ENCODE measurements at regions not wholly inside any gene's neighbourhood (a gene's known extent, or its start where the extent isn't known, plus 50 kb on each side); places are given as distances from the start of the nearest gene placed in this dataset.

DNA sequence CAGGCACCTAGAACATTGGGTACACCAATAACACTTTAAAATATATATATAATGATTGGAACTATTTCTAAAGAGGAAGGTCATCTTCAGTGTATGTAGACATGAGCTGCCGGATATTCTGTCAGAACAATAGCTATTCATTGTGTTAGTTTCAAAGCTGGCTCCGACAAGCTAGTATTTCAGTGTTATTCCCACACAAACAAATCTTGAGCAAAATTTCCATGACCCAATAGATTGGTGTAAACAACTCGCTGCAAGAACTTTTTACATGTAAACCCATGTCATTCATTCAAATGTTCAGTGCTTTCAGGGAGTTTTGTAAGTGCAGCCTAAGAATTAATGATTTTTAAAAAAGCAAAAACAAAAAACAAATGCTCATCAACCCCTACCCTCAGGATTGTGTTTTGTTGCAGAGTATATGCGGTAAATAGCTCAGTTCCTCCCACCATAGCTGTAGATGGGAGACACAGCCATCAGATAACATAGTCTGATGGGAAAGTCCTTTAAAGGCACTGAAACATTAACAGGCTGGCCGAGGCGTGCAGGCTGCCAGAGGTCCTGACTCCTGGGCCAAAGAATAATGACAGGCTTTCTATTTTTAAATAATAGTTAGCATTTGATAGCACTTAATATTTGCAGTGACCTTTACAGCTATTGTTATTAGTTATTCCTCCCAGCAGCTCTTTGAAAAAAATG lies 150.3 kb upstream of the ARHGAP5 start:
- TF ChIP-seq, protein P1, sequence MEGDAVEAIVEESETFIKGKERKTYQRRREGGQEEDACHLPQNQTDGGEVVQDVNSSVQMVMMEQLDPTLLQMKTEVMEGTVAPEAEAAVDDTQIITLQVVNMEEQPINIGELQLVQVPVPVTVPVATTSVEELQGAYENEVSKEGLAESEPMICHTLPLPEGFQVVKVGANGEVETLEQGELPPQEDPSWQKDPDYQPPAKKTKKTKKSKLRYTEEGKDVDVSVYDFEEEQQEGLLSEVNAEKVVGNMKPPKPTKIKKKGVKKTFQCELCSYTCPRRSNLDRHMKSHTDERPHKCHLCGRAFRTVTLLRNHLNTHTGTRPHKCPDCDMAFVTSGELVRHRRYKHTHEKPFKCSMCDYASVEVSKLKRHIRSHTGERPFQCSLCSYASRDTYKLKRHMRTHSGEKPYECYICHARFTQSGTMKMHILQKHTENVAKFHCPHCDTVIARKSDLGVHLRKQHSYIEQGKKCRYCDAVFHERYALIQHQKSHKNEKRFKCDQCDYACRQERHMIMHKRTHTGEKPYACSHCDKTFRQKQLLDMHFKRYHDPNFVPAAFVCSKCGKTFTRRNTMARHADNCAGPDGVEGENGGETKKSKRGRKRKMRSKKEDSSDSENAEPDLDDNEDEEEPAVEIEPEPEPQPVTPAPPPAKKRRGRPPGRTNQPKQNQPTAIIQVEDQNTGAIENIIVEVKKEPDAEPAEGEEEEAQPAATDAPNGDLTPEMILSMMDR (IDR thresholded peaks at IDR 0.05; ENCODE audit: low read depth, low read length), result no peak
- TF ChIP-seq EZH2phosphoT487 (IDR thresholded peaks at IDR 0.05; ENCODE audit: low read depth), result no peak

All from OCI-LY3 (cell line).